ENCODE measurements at regions not wholly inside any gene's neighbourhood (a gene's known extent, or its start where the extent isn't known, plus 50 kb on each side); places are given as distances from the start of the nearest gene placed in this dataset.
"Not testable (repeated sequence)": the region's sequence is repeated elsewhere in the genome, so short reads cannot be mapped to it uniquely, and the experiment has no call there.

GRCh38 chr15:45948181-45948621 lies 313.4 kb downstream of the SQOR start:
- DNase-seq (ENCODE audit: low spot score): no peak

DNA sequence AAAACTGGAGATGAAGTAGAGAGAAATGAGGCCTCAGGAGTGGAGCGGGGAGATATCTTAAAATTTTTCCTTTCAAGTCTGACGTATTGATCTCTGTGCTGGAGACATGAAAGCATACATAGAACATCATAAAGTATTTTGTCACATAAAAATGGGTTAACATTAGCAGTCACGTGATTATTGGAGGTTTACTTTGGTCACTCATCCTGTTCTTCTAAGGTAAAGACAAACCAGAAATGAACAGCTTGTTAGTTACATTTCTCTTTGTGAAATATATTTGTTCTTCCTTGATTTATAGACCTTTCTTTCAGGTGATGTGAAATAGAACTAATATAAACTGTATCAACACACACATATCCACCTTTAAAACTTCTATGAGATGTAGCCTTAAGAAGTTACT lies 324.1 kb downstream of the SQOR start:
- no peak for DNase-seq (ENCODE audit: low spot score)

- no peak for DNase-seq (ENCODE audit: low spot score)
Observed at GRCh38 chr15:45962733-45963132, 327.9 kb downstream of the SQOR start.

DNA sequence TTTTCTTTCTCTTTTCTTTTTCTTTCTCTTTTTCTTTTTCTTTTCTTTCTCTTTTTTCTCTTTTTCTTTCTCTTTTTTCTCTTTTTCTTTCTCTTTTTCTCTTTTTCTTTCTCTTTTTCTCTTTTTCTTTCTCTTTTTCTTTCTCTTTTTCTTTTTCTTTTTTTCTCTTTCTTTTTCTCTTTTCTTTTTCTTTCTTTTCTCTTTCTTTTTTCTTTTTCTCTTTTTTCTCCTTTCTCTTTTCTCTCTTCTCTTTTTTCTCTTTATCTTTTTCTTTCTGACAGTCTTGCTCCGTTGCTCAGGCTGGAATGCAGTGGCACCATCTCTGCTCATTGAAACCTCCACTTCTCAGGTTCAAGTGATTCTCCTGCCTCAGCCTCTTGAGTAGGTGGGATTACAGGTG lies 335.7 kb downstream of the SQOR start:
- no peak for DNase-seq (ENCODE audit: low spot score)

DNA sequence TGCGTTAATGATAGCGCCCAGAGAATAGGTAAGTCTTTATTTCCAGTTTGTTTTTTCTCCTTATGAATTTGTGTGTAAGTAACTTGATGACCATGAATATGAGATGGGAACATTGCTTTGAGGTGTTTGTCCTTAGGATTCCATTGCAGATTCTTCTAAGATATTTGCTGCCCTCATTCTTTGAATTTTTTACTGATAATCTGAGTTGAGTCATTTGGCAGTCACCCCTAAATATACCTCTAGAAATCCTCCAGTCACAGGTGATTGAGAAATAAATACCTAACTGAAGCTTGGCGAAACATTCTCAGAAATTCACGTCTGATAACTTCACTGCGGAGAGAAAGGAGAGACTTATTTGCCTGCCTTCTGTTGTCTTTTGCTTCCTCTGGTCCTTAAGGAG lies 345.5 kb downstream of the SQOR start:
- no peak for DNase-seq (ENCODE audit: low spot score)

- no peak for DNase-seq (ENCODE audit: low spot score)
Observed at GRCh38 chr15:45981625-45982024, 346.8 kb downstream of the SQOR start.

DNA sequence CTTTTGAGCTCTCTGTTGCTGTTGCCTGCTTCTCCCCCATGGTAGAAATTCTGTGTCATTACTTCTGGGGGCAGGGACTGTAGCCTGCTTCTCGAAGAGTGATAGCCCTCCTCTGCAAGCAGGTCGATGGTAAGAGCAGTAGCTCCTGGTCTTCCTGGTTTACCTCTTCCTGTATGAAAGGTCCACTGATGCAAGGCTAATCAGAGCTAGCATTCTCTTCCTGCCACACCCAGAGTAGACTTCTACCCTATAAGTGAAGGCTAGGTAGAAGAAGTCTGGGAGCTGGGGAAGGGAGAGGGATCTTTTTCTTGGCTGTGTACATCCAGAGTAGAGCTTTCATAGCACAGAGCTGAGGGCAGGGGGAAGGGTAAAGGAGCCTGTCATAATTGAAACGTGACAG lies 357.0 kb downstream of the SQOR start:
- no peak for DNase-seq (ENCODE audit: low spot score)

- no peak for DNase-seq (ENCODE audit: low spot score)
Observed at GRCh38 chr15:45993072-45993471, 358.2 kb downstream of the SQOR start.

- no peak for DNase-seq (ENCODE audit: low spot score)
Observed at GRCh38 chr15:45993508-45993907, 358.7 kb downstream of the SQOR start.

- no peak for DNase-seq (ENCODE audit: low spot score)
Observed at GRCh38 chr15:45995800-45996199, 361.0 kb downstream of the SQOR start.

GRCh38 chr15:46014532-46014931 lies 379.7 kb downstream of the SQOR start:
- no peak for DNase-seq (ENCODE audit: low spot score)

DNA sequence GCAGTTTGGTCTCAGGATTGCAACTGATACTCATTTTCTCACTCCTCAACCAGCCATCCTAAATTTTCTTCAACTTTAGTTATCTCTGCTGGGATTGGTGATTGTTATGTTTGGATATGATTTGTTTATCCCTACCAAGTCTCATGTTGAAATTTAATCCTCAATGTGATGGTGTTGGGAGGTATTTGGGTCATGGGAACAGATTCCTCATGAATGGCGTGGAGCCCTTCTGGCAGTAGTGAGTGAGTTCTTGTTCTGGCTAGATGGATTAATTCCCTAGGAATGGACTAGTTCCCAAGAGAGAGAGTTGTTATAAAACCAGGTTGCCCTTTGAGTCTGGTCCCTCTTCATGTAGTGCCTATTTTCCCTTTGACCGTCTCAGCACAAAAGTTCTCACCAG lies 399.9 kb downstream of the SQOR start:
- no peak for DNase-seq (ENCODE audit: low spot score)

DNA sequence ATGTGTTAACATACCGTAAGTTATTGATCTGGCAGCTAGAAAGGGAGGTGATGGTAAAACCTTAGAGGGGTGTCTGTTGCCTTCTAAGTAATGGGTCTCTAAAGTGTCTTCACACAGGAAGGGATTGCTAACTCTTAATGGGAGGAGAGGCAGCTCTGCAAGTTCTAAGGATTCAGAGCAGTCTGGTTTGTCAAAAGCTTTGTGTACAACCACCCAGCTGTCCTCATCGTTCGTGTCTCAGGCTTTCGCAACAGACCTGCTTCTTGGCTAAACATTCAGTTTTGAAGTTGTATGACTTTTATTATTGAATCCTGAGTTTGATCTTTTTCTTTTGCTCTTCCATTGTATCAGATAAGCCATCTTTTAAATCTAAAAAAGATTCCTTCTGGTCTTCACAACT lies 404.9 kb downstream of the SQOR start:
- DNase-seq (ENCODE audit: low spot score): no peak

DNA sequence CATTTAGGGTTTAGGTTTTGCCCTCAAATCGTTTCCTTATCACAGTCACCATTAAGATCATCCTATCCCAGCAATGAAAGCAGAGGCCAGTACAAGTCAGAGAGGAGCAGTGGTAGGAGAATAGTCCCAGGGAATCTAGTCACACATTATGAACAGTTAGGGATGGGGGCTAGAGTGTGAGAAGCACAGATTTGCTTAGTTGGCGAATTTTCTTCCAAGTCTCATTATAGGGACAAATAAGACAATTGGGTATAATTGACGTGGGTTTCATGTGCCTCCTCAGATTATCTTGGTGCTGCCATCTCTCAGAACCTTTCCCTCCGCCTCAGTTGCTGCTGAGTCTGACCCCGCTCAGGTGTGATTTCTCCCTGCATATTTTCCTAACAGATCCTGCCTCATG lies 407.1 kb downstream of the SQOR start:
- DNase-seq (ENCODE audit: low spot score): no peak

DNA sequence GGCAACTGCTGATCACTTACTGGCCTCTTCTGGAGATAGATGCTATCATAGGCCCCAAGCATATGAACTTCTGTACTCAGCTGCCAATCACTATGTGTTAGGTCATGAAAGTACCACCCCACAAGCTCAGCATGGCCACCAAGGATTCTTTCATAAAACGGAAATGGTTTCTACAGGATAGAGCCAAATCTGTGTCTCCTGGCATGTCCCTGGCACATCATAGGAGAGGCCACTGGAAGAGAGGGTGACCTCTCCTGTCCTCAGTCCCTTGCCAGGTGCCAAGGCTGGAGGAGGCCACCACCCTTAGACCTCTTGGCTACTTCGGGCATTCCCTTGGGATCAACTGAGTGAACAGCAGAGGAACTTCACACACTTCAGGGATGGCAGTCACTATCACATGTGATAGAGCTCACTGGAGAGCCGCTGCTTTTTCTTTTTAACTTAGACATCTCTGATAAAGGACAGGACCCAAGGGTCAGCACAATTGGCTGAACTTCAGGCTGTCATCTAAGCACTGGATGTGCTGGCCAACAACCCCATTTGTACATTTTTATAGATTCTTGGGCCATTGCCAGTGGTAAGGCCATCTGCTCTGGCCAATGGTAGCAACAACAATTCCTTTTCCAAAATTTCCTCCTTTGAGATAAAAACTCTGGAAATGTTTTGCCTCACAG lies 425.2 kb downstream of the SQOR start:
- no peak for DNase-seq (ENCODE audit: low spot score)

DNA sequence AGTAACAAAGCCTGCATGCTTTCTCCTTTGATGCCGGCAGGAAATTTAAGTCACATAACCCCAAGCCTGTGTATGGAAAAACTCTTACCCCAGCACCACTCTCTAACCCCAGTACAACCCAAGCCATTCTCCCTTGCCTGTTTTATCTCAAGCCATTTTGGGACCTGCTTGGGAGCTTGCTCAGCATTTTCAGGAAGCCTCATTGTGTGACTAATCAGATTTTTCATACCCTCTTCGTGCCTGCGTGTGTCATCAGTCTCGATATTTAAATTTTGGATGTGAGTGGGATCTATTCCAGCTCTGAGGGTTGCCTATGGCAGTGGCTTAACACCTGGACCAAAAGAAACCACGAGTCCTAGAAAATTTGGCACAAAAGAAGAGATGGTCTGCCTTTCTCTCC lies 426.2 kb downstream of the SQOR start:
- DNase-seq (ENCODE audit: low spot score): no peak

GRCh38 chr15:46077220-46077619 lies 442.4 kb downstream of the SQOR start:
- DNase-seq (ENCODE audit: low spot score): no peak

- DNase-seq (ENCODE audit: low spot score): no peak
Observed at GRCh38 chr15:46079046-46079445, 444.2 kb downstream of the SQOR start.

- DNase-seq (ENCODE audit: low spot score): no peak
Observed at GRCh38 chr15:46080016-46080415, 445.2 kb downstream of the SQOR start.

DNA sequence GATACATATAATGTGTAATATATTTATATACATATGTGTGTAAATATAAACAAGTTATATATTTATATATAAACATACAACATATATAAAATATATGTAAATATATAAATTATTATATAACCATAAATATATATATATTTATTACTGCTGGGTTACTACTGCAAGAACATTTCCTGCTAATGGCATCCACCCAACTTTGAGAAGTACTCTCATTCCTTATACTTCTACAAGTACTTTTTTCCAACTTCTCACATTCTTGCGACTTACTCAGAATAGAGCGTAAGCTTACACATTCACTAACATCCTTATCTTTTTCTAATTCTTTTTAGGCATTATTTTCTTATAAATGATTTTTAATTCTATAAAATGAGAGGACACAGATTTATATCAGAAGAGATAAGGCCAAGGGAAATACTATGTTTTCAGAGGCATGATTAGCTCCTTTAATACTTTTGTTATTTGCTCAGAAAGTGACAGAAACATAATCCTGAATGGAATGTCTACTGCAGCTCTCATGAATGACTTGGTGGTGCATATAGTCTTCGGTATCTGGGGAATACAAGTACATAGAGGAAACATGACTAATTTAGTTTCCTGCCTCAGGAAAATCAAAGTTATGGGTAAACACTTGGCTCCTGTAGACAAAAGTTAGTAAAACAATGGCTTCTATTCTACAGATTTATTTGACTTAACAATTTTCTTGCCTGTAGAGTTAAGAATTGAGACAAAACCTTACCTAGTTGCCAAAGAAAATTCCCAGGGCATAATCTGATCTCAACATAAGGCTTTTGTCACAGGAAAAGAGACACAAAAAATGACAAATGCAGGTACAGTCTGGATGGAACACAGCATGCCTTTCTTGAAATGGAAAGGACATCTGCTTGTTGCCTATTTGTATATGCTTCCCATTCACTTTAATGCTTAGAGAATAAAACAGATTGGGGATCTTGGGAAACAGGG lies 453.9 kb downstream of the SQOR start:
- DNase-seq (ENCODE audit: low spot score): no peak

DNA sequence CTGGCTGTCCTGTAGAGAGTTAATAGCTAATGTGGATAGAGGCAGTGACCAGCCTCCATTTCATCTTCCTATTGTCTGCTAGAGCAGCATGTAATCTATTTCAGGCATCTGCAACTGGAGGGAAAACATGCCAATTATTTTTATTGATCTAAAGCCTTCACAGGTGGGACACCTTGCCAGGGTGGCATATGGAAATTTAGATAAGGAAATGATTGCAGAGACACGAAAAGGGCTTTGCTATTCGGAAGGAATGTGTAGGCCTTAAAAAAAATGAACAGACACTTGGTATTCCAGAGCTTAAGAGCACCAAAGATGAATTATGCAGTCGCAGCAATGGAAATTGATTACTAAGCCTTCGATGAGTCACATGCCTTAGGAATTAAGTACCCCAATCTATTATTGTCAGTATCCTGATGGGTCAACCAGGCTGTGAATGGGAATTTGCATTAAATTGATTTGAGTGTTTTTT lies 454.7 kb downstream of the SQOR start:
- DNase-seq (ENCODE audit: low spot score): no peak

- no peak for DNase-seq (ENCODE audit: low spot score)
Observed at GRCh38 chr15:46091860-46092450, 457.1 kb downstream of the SQOR start.

- DNase-seq (ENCODE audit: low spot score): not testable (repeated sequence)
Observed at GRCh38 chr15:46098006-46098405, 463.2 kb downstream of the SQOR start.

All from CD4-positive, alpha-beta T cell treated with Interleukin-6 at 100 ng/mL for 8 hours (primary cell).